HG02623 (cell line): ENCODE measurements at regions not wholly inside any gene's neighbourhood (a gene's known extent, or its start where the extent isn't known, plus 50 kb on each side); places are given as distances from the start of the nearest gene placed in this dataset.
"Not testable (repeated sequence)": the region's sequence is repeated elsewhere in the genome, so short reads cannot be mapped to it uniquely, and the experiment has no call there.

Experiments used
- ATAC-seq: cut with Tn5 transposase; IDR thresholded peaks from one replicate; pipeline ENCODE4 v1.9.1; 2021; ENCODE audit warnings: moderate library complexity; ENCODE audit not compliant: unreplicated experiment

DNA sequence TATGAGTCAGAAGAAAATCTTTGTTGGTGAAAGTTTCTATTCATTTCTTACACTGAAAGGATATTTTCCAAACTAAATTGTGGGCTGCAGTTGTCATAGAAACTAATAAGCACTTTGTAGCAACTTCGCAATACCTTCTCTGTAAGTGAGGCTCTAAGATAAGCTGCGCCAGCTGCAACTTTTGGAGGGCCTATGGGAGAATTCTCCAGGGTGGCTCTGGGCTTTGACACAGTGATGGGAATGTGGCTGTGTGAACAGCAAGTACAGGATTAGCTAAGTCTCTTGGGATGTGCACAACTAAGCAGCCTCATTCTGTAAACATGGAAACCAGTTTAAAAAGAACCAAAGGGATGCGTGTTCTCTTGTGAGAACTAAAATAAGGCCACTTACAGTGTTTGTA lies 124.6 kb upstream of the SGO1 start:
- no peak for ATAC-seq

DNA sequence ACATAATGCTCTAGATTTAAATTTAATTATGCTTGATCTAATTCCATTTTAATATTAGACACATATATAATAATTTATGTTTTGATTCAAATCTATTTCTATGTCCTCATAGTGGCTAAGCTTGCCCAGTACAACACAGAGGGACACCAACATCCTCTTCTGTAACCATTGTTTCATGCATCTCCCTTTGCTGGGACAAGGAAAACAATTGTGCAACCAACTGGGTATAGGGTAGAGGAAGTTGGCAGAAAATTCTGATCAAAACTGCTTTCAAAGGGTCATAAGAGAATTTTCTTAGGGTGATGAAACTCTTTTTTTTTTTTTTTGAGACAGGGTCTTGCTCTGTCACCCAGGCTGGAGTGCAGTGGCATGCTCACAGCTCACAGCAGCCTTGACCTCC lies 121.4 kb upstream of the SGO1 start:
- ATAC-seq = no peak

- no peak for ATAC-seq
Measured at GRCh38 chr3:20305647-20306046, 119.6 kb upstream of the SGO1 start.

DNA sequence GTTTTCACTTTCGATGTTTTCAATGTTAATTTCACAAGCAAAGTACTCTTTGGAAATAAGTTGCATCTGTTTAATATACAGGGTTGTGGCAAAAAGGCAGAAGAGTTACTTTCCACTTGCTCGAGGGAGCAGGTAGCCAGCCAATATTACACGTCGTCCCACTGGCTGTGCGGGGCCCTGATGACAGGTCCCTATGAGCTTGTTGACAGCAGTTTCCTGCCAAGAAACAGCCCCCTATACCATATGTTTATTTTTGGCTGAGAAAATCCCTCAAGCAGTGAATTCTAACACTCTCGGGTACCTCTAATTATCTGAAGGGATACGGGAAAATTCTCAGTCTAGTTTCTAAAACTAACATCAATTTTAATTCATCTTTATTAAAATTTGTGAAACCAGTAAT lies 116.8 kb upstream of the SGO1 start:
- no peak for ATAC-seq

DNA sequence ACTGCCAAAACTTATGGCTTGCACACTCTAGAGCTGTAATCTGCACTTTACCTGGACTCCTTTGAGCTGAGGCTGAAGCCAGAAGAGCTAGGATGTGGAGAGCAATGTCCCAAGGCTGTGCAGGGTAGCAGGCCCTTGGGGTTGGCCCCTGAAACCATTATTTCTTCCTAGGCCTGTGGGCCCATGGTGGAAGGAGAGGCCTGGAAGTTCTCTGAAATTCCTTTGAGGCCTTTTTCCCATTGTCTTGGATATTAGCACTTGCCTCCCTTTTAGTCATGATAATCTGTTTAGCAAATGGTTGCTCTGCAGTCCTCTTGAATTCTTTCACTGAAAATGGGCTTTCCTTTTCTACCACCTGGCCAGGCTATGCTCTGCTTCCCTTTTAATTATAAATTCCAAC lies 102.0 kb upstream of the SGO1 start:
- no peak for ATAC-seq

DNA sequence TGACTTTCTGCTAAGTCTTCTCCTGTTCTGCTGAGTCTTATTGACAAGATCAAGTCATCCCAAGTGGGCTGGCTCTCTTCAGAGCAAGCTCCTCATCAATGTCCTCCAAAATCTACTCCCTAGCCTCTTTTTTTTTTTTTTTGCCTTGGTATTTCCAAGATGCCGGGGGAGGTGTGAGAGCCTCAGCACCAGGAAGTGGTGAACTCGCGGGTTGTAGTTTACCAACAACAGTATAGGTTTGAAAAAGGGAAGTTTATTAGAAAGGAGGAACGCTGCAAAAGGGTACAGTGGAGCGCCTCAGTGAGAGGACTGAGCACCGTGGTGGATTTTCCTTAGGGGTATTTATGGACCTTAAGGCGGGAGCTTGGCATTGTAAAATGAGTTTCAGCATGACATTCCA lies 94.3 kb upstream of the SGO1 start:
- peak; percentile 63 for ATAC-seq

GRCh38 chr3:20265977-20266376 lies 80.0 kb upstream of the SGO1 start:
- not testable (repeated sequence) for ATAC-seq

- no peak for ATAC-seq
Measured at GRCh38 chr3:20264900-20265567, 79.0 kb upstream of the SGO1 start.

DNA sequence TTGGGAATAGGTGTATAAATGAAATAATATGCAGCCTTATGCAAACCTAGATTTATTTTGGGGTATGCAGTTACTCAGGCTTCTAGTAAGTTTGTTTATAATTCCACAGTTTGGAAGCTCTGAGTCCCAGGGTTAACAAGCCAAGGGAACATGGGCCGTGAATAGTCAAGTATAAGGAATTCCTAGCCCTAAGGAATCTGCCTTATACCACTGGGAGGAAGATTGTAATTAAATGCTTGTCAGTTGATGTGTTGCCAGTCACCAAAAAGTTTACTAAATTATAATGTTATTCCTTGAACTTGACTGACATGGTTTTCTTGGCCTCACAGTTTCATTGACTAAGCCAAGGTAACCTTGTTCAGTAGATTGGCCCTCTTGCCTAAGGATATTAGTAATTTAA lies 72.4 kb upstream of the SGO1 start:
- no peak for ATAC-seq

- peak; percentile 86 for ATAC-seq
Measured at GRCh38 chr3:20256144-20256543, 70.1 kb upstream of the SGO1 start.

DNA sequence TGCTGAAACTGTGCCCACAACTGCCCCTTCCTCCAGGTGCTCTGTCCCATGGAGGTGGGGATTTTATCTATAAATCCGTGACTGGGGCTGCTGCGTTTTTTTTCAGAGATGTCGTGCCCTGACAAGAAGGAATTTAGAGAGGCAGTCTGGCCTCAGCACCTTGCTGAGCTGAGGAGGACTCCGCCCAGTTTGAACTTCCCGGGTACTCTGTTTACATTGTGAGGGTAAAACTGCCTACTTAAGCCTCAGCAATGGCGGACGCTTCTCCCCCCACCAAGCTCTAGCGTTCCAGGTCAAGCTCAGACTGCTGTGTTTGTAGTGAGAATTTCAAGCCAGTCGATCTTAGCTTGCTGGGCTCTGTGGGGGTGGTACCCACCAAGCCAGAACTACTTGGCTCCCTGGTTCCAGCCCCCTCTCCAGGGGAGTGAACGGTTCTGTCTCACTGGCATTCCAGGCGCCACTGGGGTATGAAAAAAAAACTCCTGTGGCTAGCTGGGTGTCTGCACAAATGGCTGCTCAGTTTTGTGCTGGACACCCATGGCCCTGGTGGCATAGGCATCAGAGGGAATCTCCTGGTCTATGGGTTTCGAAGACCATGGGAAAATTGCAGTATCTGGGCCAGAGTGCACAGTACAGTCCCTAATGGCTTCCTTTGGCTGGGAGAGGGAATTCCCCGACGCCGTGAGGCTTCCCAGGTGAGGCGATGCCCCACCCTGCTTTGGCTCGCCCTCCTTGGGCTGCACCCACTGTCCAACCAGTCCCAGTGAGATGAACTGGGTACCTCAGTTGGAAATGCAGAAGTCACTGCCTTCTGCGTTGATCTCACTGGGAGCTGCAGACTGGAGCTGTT lies 68.5 kb upstream of the SGO1 start:
- no peak for ATAC-seq

GRCh38 chr3:20250786-20251185 lies 64.8 kb upstream of the SGO1 start:
- no peak for ATAC-seq

DNA sequence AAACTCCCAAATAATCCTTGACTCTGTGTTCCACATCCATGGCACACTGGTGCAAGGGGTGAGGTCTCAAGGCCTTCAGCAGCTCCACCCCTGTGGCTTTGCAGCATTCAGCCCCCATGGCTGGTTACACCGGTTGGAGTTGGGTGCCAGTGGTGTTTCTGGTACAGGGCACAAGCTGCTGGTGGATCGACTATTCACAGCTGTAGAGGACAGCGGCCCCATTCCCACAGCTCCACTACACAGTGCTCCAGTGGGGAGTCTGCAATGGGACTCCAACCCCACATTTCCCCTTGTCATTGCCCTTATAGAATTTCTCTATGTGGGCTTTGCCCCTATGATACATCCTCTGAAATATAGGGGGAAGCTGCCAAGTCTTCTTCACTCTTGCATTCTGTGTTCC lies 64.3 kb upstream of the SGO1 start:
- no peak for ATAC-seq

DNA sequence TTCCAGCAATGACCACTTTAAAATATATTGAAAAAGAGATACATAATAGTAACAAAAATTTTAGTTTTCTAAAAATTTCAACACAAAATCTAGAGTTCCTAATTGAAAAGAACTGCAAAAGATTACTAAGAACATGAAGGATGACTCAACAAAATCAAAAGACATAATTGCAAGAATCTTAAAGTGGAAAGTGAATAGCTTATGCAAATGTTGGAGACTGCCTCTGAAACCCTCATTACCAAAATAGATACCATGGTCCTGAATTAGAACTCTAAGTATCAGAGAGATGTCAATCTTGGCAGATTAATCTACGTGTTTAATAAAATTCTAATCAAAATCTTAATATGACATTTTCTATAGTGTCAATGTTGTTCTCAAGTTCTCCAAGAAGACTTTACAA lies 60.7 kb upstream of the SGO1 start:
- ATAC-seq = peak; percentile 87

GRCh38 chr3:20245781-20246180 lies 59.8 kb upstream of the SGO1 start:
- no peak for ATAC-seq

- ATAC-seq = no peak
Measured at GRCh38 chr3:20240154-20240883, 54.3 kb upstream of the SGO1 start.

GRCh38 chr3:20238199-20238598 lies 52.2 kb upstream of the SGO1 start:
- not testable (repeated sequence) for ATAC-seq

DNA sequence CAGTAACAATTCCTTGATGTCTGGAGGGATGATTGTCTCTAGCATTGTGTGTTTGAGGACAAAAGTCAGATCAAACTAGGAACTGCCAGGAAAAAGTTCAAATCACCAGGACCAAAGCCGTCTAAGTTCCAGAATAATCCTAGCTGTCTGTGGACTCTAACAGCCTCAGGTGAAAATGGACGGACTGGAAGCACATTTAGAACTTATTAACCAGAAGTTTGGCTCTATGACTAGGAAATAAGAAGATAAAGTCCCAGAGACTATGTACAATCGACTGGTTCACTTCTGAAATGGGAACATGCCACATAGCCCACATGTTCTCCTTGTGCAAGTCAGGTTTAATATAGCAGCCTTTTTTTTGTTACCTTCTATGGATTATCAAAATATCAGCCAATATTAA lies 50.6 kb upstream of the SGO1 start:
- ATAC-seq = no peak
